ENCODE measurements at regions not wholly inside any gene's neighbourhood (a gene's known extent, or its start where the extent isn't known, plus 50 kb on each side); places are given as distances from the start of the nearest gene placed in this dataset.

DNA sequence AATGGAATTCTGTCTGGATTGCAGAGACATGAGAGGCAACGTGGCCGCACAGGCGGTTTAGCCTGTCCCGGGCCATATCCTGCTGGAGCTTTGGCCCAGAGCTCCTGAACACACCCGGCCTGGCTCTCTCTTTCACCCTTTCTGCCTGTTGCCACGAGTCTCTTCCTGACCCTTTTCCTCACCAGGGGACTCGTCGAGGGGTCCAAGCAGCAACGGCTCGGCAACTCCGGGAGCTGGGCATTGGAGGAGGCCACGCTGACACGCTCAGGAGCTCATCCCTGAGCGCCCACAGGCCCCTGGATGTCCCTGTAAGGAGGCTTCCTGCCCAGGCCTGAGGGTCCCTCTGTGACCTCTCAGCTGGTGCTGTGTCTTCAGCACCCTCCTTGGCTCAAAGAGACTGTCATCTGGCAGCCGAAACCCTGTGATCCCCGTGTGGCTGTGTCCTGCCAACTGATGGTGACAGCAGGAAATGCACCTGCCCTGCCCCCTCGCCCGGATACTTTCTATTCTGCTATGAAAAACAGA, 103.8 kb downstream of the RNASET2 start:
- Histone ChIP-seq H3K9me3 (ENCODE audit: control insufficient read depth, insufficient read depth, low read depth, low read length) (no peaks in the 10 kb centered on the region), H3K36me3 (ENCODE audit: control insufficient read depth in 2 of 2, insufficient read depth in 1 of 2, low read length in 2 of 2) (no peaks in the 10 kb centered on the region), H3K27ac (ENCODE audit: extremely low read depth, low read depth, low read length) (no peak overlapping the region), H3K4me1 (ENCODE audit: control insufficient read depth, insufficient read depth, low read length) (no peaks in the 10 kb centered on the region), H3K4me3 (ENCODE audit: low read depth, low read length) (no peak overlapping the region)
- POLR2A ChIA-PET, result no interaction called here
- TF ChIP-seq, protein P1, sequence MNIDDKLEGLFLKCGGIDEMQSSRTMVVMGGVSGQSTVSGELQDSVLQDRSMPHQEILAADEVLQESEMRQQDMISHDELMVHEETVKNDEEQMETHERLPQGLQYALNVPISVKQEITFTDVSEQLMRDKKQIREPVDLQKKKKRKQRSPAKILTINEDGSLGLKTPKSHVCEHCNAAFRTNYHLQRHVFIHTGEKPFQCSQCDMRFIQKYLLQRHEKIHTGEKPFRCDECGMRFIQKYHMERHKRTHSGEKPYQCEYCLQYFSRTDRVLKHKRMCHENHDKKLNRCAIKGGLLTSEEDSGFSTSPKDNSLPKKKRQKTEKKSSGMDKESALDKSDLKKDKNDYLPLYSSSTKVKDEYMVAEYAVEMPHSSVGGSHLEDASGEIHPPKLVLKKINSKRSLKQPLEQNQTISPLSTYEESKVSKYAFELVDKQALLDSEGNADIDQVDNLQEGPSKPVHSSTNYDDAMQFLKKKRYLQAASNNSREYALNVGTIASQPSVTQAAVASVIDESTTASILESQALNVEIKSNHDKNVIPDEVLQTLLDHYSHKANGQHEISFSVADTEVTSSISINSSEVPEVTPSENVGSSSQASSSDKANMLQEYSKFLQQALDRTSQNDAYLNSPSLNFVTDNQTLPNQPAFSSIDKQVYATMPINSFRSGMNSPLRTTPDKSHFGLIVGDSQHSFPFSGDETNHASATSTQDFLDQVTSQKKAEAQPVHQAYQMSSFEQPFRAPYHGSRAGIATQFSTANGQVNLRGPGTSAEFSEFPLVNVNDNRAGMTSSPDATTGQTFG (tag by site-specific recombination; IDR thresholded peaks at IDR 0.05; ENCODE audit: borderline replicate concordance), result no peak
- TF ChIP-seq SP2 (tag by site-specific recombination; IDR thresholded peaks at IDR 0.05) (no peak), ZNF174 (tag by site-specific recombination; IDR thresholded peaks at IDR 0.05) (no peak), ZBTB7A (tag by site-specific recombination; IDR thresholded peaks at IDR 0.05; ENCODE audit: low read depth) (no peak), ZNF202 (tag by site-specific recombination; IDR thresholded peaks at IDR 0.05; ENCODE audit: borderline replicate concordance) (no peak), MEIS1 (CRISPR knock-in tag; IDR thresholded peaks at IDR 0.05; ENCODE audit: borderline replicate concordance) (no peak), ZNF10 (tag by site-specific recombination; IDR thresholded peaks at IDR 0.05) (no peak), TCF7L2 (IDR thresholded peaks at IDR 0.05; ENCODE audit: borderline replicate concordance, low read depth, low read length) (no peak), ZNF776 (tag by site-specific recombination; IDR thresholded peaks at IDR 0.05; ENCODE audit: borderline replicate concordance) (no peak), ZXDB (tag by site-specific recombination; IDR thresholded peaks at IDR 0.05) (no peak), ZNF785 (tag by site-specific recombination; IDR thresholded peaks at IDR 0.05) (no peak), ZNF677 (tag by site-specific recombination; IDR thresholded peaks at IDR 0.05) (no peak), HOXD13 (CRISPR knock-in tag; IDR thresholded peaks at IDR 0.05; ENCODE audit: borderline replicate concordance) (no peak), ZNF239 (tag by site-specific recombination; IDR thresholded peaks at IDR 0.05) (no peak), SCRT1 (tag by site-specific recombination; IDR thresholded peaks at IDR 0.05; ENCODE audit: borderline replicate concordance) (no peak), ZNF391 (tag by site-specific recombination; IDR thresholded peaks at IDR 0.05; ENCODE audit: borderline replicate concordance, low read depth) (no peak), ZNF23 (tag by site-specific recombination; IDR thresholded peaks at IDR 0.05; ENCODE audit: borderline replicate concordance) (no peak)
- TF ChIP-seq, protein P2, sequence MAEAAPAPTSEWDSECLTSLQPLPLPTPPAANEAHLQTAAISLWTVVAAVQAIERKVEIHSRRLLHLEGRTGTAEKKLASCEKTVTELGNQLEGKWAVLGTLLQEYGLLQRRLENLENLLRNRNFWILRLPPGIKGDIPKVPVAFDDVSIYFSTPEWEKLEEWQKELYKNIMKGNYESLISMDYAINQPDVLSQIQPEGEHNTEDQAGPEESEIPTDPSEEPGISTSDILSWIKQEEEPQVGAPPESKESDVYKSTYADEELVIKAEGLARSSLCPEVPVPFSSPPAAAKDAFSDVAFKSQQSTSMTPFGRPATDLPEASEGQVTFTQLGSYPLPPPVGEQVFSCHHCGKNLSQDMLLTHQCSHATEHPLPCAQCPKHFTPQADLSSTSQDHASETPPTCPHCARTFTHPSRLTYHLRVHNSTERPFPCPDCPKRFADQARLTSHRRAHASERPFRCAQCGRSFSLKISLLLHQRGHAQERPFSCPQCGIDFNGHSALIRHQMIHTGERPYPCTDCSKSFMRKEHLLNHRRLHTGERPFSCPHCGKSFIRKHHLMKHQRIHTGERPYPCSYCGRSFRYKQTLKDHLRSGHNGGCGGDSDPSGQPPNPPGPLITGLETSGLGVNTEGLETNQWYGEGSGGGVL (tag by site-specific recombination; IDR thresholded peaks at IDR 0.05), result no peak
- TF ChIP-seq, protein P3, sequence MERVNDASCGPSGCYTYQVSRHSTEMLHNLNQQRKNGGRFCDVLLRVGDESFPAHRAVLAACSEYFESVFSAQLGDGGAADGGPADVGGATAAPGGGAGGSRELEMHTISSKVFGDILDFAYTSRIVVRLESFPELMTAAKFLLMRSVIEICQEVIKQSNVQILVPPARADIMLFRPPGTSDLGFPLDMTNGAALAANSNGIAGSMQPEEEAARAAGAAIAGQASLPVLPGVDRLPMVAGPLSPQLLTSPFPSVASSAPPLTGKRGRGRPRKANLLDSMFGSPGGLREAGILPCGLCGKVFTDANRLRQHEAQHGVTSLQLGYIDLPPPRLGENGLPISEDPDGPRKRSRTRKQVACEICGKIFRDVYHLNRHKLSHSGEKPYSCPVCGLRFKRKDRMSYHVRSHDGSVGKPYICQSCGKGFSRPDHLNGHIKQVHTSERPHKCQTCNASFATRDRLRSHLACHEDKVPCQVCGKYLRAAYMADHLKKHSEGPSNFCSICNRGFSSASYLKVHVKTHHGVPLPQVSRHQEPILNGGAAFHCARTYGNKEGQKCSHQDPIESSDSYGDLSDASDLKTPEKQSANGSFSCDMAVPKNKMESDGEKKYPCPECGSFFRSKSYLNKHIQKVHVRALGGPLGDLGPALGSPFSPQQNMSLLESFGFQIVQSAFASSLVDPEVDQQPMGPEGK (tag by site-specific recombination; IDR thresholded peaks at IDR 0.05), result no peak
- TF ChIP-seq, protein P4, sequence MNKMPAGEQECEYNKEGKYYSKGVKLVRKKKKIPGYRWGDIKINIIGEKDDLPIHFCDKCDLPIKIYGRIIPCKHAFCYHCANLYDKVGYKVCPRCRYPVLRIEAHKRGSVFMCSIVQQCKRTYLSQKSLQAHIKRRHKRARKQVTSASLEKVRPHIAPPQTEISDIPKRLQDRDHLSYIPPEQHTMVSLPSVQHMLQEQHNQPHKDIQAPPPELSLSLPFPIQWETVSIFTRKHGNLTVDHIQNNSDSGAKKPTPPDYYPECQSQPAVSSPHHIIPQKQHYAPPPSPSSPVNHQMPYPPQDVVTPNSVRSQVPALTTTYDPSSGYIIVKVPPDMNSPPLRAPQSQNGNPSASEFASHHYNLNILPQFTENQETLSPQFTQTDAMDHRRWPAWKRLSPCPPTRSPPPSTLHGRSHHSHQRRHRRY (tag by site-specific recombination; IDR thresholded peaks at IDR 0.05), result no peak
- CTCF ChIA-PET, result no interaction called here

Measured in HEK293 (cell line).